Sciatic nerve (tissue), 2 donors: ENCODE measurements at regions not wholly inside any gene's neighbourhood (a gene's known extent, or its start where the extent isn't known, plus 50 kb on each side); places are given as distances from the start of the nearest gene placed in this dataset.

Experiments
- ATAC-seq: fragments of 200-7000 bp; cut with Tn5 transposase; one replicate; pipeline ENCODE4 v1.9.1; 2020; ENCODE audit warnings: mild to moderate bottlenecking, moderate library complexity
- DNase-seq: peaks from one replicate; pipeline ENCODE4 v3.0.0-alpha.2; 2020; ENCODE audit warnings: low spot score
- intact Hi-C: fragments of 100-400 bp; cut with DNase I; formaldehyde crosslinking; loops from one replicate; pipeline ENCODE4 v1.14.2; 2022
- donor health status: DM: no; HTN: no; CAD: no.
- donor health status: DM: no; HTN: no; CAD: no.

DNA sequence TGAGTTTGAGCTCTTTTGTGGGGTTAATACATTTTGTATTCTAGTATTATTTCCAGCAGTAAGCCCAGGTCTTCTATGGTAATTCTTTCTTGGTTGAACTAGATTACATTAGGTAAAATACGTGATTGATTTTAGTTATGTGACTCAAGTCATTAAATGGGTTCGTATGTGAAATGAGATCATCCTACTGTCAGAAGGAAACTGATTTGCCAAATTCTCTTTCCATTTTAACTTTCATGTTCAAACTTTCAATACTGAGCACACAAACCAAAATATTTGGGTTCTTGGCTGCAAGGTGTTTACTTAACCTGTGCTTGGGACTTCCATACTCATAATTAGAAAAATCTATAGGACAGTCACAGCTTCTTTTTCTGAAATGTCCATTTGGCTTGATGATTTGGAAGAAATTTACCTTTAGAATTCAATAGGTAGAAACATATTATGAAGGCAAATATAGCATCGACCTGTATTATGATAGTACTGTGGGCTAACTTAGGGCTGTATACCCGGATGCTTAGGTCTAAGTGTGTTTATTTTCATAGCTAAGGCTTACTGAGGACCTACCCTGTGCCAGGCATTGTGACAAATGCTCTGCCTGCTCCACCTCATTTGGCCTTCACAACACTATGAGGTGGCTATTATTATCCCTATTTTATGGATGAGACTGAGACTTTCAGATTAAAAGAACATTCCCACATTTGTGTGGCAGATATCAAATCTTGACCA lies 631.8 kb upstream of the GRM7 start:
- no peak for DNase-seq
- intact Hi-C loops: no loop called here
- no peak for ATAC-seq

GRCh38 chr3:6229778-6230410 lies 631.0 kb upstream of the GRM7 start:
- intact Hi-C loops: no loop called here
- no peak for DNase-seq

DNA sequence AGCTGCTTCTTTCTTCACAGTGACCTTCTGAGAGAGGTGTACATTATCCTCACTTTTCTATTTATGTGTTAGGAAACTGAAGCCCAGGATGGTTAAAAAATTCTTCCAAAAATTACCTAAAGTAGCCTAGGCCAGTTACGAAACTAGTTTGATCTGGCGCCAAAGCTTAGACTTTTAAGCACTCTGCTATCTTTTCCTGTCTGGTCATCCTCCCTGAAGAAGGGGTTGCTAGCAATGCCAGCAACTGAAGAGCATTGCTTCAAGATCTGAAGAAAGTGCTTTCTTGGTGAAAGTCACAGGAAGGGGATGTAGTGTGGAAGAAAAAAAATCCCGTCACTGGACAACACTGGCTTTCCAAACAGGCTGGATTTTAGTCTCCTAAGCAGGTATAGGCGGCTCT lies 618.8 kb upstream of the GRM7 start:
- DNase-seq (no peak), ATAC-seq (no peak)
- intact Hi-C loops: no loop called here

More at GRCh38 chr3:6229778-6230410, 631.0 kb upstream of the GRM7 start:
- no peak for ATAC-seq

- DNase-seq (no peak), ATAC-seq (no peak)
- intact Hi-C loops: no loop called here
Observed at GRCh38 chr3:6248528-6248927, 612.4 kb upstream of the GRM7 start.

DNA sequence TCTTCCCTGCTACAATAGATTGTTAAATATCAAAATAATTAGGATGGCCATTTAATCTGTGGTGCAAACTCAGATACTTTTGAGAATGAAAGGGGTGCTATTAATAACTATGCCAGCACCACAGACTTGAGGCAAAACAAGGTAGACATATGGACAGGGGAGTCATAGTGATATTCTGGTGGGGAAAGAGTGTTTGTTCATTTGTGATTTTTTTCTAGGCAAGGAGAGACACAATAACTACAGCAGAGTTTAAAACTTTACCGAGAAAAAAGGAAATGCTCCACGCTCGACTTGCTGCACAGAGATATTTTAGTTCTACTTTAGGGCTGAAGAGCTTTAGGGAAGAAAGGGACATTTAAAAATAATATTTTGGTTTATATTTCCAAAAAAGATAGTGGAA lies 611.2 kb upstream of the GRM7 start:
- DNase-seq: no peak
- intact Hi-C loops: no loop called here
- no peak for ATAC-seq

DNA sequence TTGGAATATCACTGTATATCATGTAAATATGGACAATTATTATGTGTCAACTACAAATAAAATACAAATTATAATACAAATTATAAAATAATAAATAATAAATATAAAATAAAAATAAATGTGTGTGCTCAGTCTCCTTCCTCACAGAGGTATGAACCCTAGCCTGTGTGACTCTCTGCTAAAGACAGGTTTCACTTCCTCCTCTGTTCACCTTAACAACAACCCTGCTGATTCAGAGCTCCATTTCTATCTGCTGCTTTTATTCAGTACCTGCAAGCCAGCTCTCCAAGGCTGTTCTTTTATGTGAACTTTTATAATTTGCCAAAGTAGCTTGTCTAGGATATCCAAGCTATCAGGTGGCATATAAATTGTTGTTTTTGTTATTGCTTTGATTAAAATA lies 610.7 kb upstream of the GRM7 start:
- intact Hi-C loops: no loop called here

GRCh38 chr3:6251612-6252400 lies 609.1 kb upstream of the GRM7 start:
- ATAC-seq (no peak), DNase-seq (no peak)
- intact Hi-C loops: no loop called here

More for the DNA sequence above, 610.7 kb upstream of the GRM7 start:
- ATAC-seq (no peak), DNase-seq (no peak)

DNA sequence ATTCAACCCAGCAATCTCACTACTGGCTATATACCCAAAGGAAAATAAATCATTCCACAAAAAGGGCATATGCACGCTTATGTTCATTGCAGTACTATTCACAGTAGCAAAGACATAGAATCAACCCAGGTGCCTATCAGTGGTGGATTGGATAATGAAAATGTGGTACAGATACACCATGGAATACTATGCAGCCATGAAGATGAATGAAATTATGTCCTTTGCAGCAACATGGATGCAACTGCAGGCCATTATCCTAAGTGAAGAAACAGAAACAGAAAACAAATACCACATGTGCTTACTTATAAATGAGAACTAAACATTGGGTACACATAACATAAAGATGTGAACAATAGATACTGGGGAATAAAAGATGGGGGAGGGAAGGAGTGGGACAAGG lies 606.4 kb upstream of the GRM7 start:
- ATAC-seq (no peak), DNase-seq (no peak)
- intact Hi-C loops: no loop called here

GRCh38 chr3:6255229-6255628 lies 605.7 kb upstream of the GRM7 start:
- no peak for DNase-seq
- intact Hi-C loops: no loop called here
- no peak for ATAC-seq

DNA sequence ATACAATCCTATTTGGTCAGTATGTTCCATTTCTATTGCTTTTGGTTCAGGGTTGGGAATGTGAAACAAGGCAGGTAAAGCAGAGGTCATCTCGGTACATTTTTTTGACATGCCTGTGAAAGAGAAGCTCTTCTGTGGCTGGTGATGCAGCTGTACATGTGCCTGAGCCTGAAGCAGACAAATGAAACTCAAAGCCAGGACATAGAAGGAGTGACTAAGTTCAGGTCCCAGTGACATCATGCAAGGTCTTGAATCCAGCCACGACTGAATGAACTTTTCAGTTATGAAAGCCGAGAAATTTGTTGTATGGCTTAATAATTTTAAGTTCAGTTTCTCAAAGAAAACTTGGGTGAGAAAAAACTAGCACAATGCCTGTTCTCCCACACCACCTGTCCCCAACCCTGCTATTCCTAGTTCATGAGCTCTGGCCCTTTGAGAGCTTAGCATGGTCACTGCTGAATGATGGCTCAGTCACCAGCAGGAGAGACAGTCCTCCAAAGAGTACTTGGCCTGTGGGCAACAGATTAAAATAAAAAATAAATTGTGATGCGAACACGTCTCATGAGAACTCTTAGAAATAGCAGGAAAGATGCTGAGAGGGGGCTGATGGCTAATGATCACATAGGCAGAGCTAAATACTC lies 600.2 kb upstream of the GRM7 start:
- DNase-seq (no peak), ATAC-seq (no peak)
- intact Hi-C loops: no loop called here

DNA sequence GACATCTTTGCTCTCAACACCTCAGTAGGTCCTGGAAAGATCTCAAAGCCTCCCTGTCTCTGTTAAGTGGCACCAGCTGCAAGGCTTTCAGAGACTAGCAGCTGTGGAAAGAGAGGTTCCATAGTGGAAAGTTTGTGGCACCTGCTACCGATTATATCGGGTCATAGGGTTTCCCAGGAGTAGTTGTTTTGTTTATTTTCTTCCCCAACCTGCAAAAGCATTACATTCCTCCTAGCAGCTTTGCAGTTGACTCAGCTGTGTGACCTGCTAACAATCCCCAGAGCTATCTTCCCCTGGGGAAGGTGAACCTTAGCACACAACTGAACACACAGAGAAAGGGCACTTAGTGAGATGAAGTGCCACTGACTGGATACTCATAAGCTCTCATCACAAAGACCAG lies 598.9 kb upstream of the GRM7 start:
- DNase-seq (no peak), ATAC-seq (no peak)
- intact Hi-C loops: no loop called here

GRCh38 chr3:6264036-6264435 lies 596.9 kb upstream of the GRM7 start:
- intact Hi-C loops: no loop called here
- DNase-seq (no peak), ATAC-seq (no peak)

DNA sequence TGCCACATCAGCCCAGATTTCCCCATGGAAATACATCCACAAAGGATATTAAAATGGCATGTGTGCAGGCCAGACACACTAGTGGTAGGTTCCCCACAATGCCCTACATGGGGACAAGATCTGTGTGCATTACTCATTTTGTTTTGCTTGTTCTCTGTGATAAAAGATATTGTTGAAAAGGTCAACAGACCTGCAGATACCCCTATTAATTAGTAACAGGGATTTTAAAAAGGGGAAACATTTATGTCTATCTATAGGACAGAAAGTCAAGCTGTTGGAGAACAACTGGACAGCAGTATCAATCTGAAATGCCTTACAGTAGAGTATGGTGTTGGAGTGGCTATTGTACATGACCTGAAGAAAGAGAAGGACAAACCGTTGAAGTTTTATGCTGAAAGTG lies 596.0 kb upstream of the GRM7 start:
- intact Hi-C loops: no loop called here
- ATAC-seq: no peak
- no peak for DNase-seq

DNA sequence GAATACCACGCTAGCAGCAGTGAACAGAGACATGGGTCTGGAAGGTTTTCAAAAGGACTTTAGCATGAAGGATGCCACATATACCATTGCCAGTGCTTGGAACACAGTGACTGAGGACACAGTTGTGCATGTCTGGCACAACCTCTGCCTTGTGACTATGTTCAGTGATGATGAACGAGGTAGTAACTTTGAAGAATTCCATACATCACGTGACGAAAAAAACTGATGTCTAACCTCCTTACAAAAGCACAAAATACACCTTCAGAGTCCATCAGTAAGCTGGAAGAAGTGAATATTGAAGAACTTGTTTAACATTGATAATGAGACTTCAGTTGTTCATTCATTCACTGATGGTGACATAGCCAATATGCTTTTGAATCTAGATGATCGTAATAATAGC lies 594.8 kb upstream of the GRM7 start:
- ATAC-seq (no peak), DNase-seq (no peak)
- intact Hi-C loops: no loop called here

DNA sequence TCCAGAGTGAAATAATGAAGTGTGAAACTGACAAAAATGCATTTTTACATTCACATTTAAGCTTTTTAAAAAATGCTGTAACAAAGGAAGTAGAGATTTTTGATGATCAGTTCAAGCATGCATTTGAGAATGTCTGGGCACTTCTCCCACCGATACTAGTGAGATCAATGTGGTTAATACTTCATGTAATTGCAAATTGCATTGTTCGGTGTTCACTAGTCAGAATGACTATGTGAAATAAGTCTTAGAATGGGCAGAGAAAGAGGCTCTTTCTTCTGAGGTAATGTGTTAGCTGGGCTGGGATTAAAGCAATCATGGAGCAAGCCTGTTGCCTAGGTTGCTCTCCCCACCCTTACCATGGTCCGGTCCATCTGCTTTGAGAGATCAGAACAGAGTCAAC lies 587.0 kb upstream of the GRM7 start:
- ATAC-seq (no peak), DNase-seq (no peak)
- intact Hi-C loops: no loop called here

DNA sequence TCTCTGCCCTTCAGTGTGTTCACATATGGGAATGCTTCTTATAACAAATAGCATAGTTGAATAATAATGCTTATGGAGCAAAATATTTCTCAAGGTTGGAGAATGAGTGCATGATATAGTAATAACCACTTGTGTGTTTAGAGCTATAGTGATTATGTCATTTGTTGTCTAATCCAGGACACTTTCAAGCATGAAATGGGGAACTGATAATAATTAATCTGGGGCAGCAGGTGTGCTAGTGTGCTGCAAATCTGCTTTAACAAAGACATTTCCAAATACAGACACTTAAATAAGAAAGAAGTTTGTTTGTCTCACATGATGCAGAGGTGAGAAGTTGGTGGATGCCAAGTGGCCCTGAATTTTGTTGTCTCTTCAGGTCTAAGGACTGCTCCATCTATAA lies 579.3 kb upstream of the GRM7 start:
- ATAC-seq: no peak
- DNase-seq: no peak
- intact Hi-C loops: no loop called here

- intact Hi-C loops: no loop called here
- ATAC-seq: peak; percentile 53
- DNase-seq: no peak
Observed at GRCh38 chr3:6282918-6283317, 578.0 kb upstream of the GRM7 start.

DNA sequence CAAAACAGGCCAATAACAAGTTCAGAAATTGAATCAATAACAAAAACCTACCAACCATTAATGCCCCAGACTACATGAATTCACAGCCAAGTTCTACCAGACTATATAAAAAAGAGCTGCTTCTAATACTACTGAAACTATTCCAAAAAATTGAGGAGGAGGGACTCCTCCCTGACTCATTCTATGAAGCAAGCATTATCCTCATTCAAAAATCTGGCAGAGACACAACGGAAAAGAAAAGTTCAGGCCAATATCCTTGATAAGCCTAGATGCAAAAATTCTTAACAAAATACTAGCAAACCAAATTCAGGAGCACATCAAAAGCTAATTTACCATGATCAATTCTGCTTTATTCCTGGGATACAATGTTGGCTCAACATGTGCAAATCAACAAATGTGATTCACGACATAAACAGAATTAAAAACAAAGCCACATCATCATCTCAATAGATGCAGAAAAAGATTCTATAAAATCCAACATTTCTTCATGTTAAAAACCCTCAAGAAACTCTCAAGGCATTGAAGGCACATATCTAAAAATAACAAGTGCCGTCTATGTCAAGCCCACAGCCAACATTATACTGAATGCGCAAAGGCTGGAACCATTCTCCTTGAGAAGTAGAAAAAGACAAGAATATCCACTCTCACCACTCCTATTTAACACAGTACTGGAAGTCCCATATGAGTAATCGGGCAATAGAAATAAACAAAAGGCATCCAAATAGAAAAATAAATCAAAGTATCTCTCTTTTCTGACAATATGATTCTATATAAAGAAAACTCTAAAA lies 573.6 kb upstream of the GRM7 start:
- ATAC-seq (no peak), DNase-seq (no peak)
- intact Hi-C loops: no loop called here

- ATAC-seq: no peak
- DNase-seq: no peak
- intact Hi-C loops: no loop called here
Observed at GRCh38 chr3:6301626-6302025, 559.3 kb upstream of the GRM7 start.
